IPS-18c (cell line): ENCODE measurements at regions not wholly inside any gene's neighbourhood (a gene's known extent, or its start where the extent isn't known, plus 50 kb on each side); places are given as distances from the start of the nearest gene placed in this dataset.

Experiments used
- H3K4me3 ChIP-seq: 2 replicates; pipeline ENCODE4 v1.7.0; 2013; ENCODE audit warnings: low read depth, mild to moderate bottlenecking, low read length, moderate library complexity; ENCODE audit not compliant: insufficient read depth
- H3K9me3 ChIP-seq: one replicate; pipeline ENCODE4 v1.6.1; 2013; ENCODE audit warnings: mild to moderate bottlenecking, low read length, moderate library complexity; ENCODE audit not compliant: control insufficient read depth, insufficient read depth

- no peak overlapping the region for H3K4me3 ChIP-seq
- no peaks in the 10 kb centered on the region for H3K9me3 ChIP-seq
Observed at GRCh38 chr21:40964691-40965090, 117.7 kb upstream of the DSCAM start.

- Histone ChIP-seq H3K9me3 (no peaks in the 10 kb centered on the region), H3K4me3 (no peak overlapping the region)
Observed at GRCh38 chr21:40967771-40968170, 120.8 kb upstream of the DSCAM start.

GRCh38 chr21:40972151-40972550 is 125.2 kb upstream of the DSCAM start:
- no peak overlapping the region for H3K4me3 ChIP-seq
- no peaks in the 10 kb centered on the region for H3K9me3 ChIP-seq

- H3K9me3 ChIP-seq: peaks cover 2% of the 10 kb centered on the region
- H3K4me3 ChIP-seq: no peak overlapping the region
Observed at GRCh38 chr21:40976198-40977109, 129.5 kb upstream of the DSCAM start.

GRCh38 chr21:40985370-40985769 is 138.4 kb upstream of the DSCAM start:
- H3K9me3 ChIP-seq: no peaks in the 10 kb centered on the region
- H3K4me3 ChIP-seq: no peak overlapping the region

GRCh38 chr21:40990366-40990765 is 143.4 kb upstream of the DSCAM start:
- H3K4me3 ChIP-seq: no peak overlapping the region
- no peaks in the 10 kb centered on the region for H3K9me3 ChIP-seq

- no peak overlapping the region for H3K4me3 ChIP-seq
- no peaks in the 10 kb centered on the region for H3K9me3 ChIP-seq
Observed at GRCh38 chr21:40997831-40998230, 150.9 kb upstream of the DSCAM start.

- H3K4me3 ChIP-seq: no peak overlapping the region
- no peaks in the 10 kb centered on the region for H3K9me3 ChIP-seq
Observed at GRCh38 chr21:41000838-41001237, 153.9 kb upstream of the DSCAM start.

GRCh38 chr21:41006636-41007035 is 159.7 kb upstream of the DSCAM start:
- H3K9me3 ChIP-seq: no peaks in the 10 kb centered on the region
- no peak overlapping the region for H3K4me3 ChIP-seq

GRCh38 chr21:41008351-41008750 is 159.6 kb upstream of the BACE2 start:
- H3K4me3 ChIP-seq: no peak overlapping the region

GRCh38 chr21:41008974-41009373 is 159.0 kb upstream of the BACE2 start:
- no peak overlapping the region for H3K4me3 ChIP-seq
- H3K9me3 ChIP-seq: no peaks in the 10 kb centered on the region

More at GRCh38 chr21:41008351-41008750, 159.6 kb upstream of the BACE2 start:
- H3K9me3 ChIP-seq: no peaks in the 10 kb centered on the region

- no peak overlapping the region for H3K4me3 ChIP-seq
- no peaks in the 10 kb centered on the region for H3K9me3 ChIP-seq
Observed at GRCh38 chr21:41009398-41010100, 158.4 kb upstream of the BACE2 start.

GRCh38 chr21:41010101-41010435 is 157.9 kb upstream of the BACE2 start:
- Histone ChIP-seq H3K4me3 (no peak overlapping the region), H3K9me3 (no peaks in the 10 kb centered on the region)

GRCh38 chr21:41011098-41011731 is 156.7 kb upstream of the BACE2 start:
- no peaks in the 10 kb centered on the region for H3K9me3 ChIP-seq
- no peak overlapping the region for H3K4me3 ChIP-seq

GRCh38 chr21:41011951-41012366 is 156.0 kb upstream of the BACE2 start:
- Histone ChIP-seq H3K9me3 (no peaks in the 10 kb centered on the region), H3K4me3 (no peak overlapping the region)

GRCh38 chr21:41012425-41012824 is 155.5 kb upstream of the BACE2 start:
- Histone ChIP-seq H3K9me3 (no peaks in the 10 kb centered on the region), H3K4me3 (no peak overlapping the region)

GRCh38 chr21:41016472-41016871 is 151.5 kb upstream of the BACE2 start:
- Histone ChIP-seq H3K4me3 (no peak overlapping the region), H3K9me3 (no peaks in the 10 kb centered on the region)

- Histone ChIP-seq H3K4me3 (no peak overlapping the region), H3K9me3 (no peaks in the 10 kb centered on the region)
Observed at GRCh38 chr21:41018431-41018830, 149.5 kb upstream of the BACE2 start.
